Gastroesophageal sphincter (tissue), 3 donors: ENCODE measurements at regions not wholly inside any gene's neighbourhood (a gene's known extent, or its start where the extent isn't known, plus 50 kb on each side); places are given as distances from the start of the nearest gene placed in this dataset.

Source experiments
- EP300 ChIP-seq: sonication (generic); formaldehyde crosslinking; IDR thresholded peaks from one replicate; pipeline ENCODE4 v1.6.1; 2017; ENCODE audit warnings: antibody characterized with exemption, mild to moderate bottlenecking
- POLR2A ChIP-seq, 2 donors: fragments of 450-650 bp; IDR thresholded peaks; one replicate each; pipeline ENCODE4 v1.6.1; 2017; ENCODE audit warnings: antibody characterized with exemption in 2 of 2, mild to moderate bottlenecking in 2 of 2, moderate library complexity in 1 of 2
- POLR2AphosphoS5 ChIP-seq: sonication (generic); formaldehyde crosslinking; IDR thresholded peaks from one replicate; pipeline ENCODE4 v1.6.1; 2017; ENCODE audit warnings: antibody characterized with exemption
- TF ChIP-seq, protein P1 (sequence below), 4 experiments: fragments of 200-600 bp in 2 of 4; fragments of 450-650 bp in 2 of 4; sonication (generic) in 1 of 4; IDR thresholded peaks; one replicate each; pipeline ENCODE4 v1.5.1; 2017 to 2019; ENCODE audit warnings: antibody characterized with exemption in 4 of 4, mild to moderate bottlenecking in 2 of 4, moderate library complexity in 2 of 4

GRCh38 chr15:46577767-46578166, 942.9 kb downstream of the SQOR start:
- TF ChIP-seq POLR2A (IDR thresholded peaks at IDR 0.05) (no peak), POLR2AphosphoS5 (no peak), EP300 (no peak)
- TF ChIP-seq, protein P1, sequence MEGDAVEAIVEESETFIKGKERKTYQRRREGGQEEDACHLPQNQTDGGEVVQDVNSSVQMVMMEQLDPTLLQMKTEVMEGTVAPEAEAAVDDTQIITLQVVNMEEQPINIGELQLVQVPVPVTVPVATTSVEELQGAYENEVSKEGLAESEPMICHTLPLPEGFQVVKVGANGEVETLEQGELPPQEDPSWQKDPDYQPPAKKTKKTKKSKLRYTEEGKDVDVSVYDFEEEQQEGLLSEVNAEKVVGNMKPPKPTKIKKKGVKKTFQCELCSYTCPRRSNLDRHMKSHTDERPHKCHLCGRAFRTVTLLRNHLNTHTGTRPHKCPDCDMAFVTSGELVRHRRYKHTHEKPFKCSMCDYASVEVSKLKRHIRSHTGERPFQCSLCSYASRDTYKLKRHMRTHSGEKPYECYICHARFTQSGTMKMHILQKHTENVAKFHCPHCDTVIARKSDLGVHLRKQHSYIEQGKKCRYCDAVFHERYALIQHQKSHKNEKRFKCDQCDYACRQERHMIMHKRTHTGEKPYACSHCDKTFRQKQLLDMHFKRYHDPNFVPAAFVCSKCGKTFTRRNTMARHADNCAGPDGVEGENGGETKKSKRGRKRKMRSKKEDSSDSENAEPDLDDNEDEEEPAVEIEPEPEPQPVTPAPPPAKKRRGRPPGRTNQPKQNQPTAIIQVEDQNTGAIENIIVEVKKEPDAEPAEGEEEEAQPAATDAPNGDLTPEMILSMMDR (IDR thresholded peaks at IDR 0.05) = no peak
